Psoas muscle (tissue), 7 donors: ENCODE measurements at regions not wholly inside any gene's neighbourhood (a gene's known extent, or its start where the extent isn't known, plus 50 kb on each side); places are given as distances from the start of the nearest gene placed in this dataset.

ENCODE experiments used
- ATAC-seq, 4 donors: fragments of 200-7000 bp; cut with Tn5 transposase; one replicate each; pipeline ENCODE4 v1.9.1; 2020; ENCODE audit warnings: moderate library complexity in 3 of 4, mild to moderate bottlenecking in 2 of 4
- DNase-seq, 2 donors: peaks; one replicate each; pipeline ENCODE4 v3.0.0-alpha.2; 2020
- H3K27ac ChIP-seq: fragments of 200-600 bp; one replicate; pipeline ENCODE4 v1.8.0; 2022
- H3K27me3 ChIP-seq, 3 donors: fragments of 200-600 bp in 1 of 3; one replicate each; pipeline versions ENCODE4 v1.6.1 to v1.8.0; 2013 to 2022; ENCODE audit warnings: low read length in 2 of 3, mild to moderate bottlenecking in 2 of 3, moderate library complexity in 1 of 3; ENCODE audit not compliant: insufficient read depth in 3 of 3
- H3K36me3 ChIP-seq, 2 donors: fragments of 200-600 bp in 1 of 2; one replicate each; pipeline versions ENCODE4 v1.6.1 to v1.8.0; 2013 to 2022; ENCODE audit warnings: low read depth in 1 of 2, mild to moderate bottlenecking in 1 of 2, moderate library complexity in 1 of 2; ENCODE audit not compliant: insufficient read depth in 1 of 2
- H3K4me1 ChIP-seq: fragments of 200-600 bp; one replicate; pipeline ENCODE4 v1.8.0; 2022
- H3K4me3 ChIP-seq: fragments of 200-600 bp; one replicate; pipeline ENCODE4 v1.8.0; 2022; ENCODE audit warnings: mild to moderate bottlenecking
- H3K9me3 ChIP-seq: fragments of 200-600 bp; one replicate; pipeline ENCODE4 v1.8.0; 2022
- WGBS, 3 donors: extraction: QIAGEN DNeasy Blood & Tissue Kit; methylation state at CpG; one replicate each; pipeline versions ENCODE4 v1.1.6 to v1.1.7; 2013; 5-methylcytosine and 5-hydroxymethylcytosine counted together
- intact Hi-C, 2 donors: fragments of 100-400 bp; cut with DNase I; formaldehyde crosslinking; loops; one replicate each; pipeline versions ENCODE4 v1.11.0 to v1.14.2; 2022
- TF ChIP-seq, protein P1 (sequence below): fragments of 200-600 bp; IDR thresholded peaks from one replicate; pipeline ENCODE4 v1.8.0; 2022; ENCODE audit warnings: antibody characterized with exemption
- donor health status: healthy with polysubstance abuse.
- donor health status: DM: no; HTN: no; CAD: no; lungs with moderate emphysema.
- donor health status: Bipolar disorder and iron deficiency.
- donor health status: healthy.
- donor health status: DM: yes; HTN: yes; CAD: no.
- donor health status: DM: no; HTN: no; CAD: no.
- donor health status: DM: yes; HTN: yes; CAD: no.

DNA sequence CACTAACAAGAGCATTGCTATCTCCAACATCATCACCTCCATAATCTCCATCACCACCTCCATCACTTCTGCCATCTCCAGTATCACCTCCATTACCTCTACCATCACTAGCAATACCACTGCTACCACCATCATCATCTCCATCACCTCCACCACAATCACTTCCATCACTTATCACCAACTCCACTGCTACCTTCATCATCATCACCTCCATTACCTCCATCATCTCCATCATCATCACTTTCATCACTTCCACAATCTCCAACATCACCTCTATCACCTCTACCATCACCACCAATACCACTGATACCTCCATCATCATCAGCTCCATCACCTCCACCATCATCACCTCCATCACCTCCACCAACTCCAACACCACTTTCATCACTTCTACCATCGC lies 102.4 kb upstream of the TMEM132C start:
- TF ChIP-seq, protein P1, sequence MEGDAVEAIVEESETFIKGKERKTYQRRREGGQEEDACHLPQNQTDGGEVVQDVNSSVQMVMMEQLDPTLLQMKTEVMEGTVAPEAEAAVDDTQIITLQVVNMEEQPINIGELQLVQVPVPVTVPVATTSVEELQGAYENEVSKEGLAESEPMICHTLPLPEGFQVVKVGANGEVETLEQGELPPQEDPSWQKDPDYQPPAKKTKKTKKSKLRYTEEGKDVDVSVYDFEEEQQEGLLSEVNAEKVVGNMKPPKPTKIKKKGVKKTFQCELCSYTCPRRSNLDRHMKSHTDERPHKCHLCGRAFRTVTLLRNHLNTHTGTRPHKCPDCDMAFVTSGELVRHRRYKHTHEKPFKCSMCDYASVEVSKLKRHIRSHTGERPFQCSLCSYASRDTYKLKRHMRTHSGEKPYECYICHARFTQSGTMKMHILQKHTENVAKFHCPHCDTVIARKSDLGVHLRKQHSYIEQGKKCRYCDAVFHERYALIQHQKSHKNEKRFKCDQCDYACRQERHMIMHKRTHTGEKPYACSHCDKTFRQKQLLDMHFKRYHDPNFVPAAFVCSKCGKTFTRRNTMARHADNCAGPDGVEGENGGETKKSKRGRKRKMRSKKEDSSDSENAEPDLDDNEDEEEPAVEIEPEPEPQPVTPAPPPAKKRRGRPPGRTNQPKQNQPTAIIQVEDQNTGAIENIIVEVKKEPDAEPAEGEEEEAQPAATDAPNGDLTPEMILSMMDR = no peak
- ATAC-seq (no peak), DNase-seq (no peak)
- H3K27ac ChIP-seq = no peak overlapping the region
- no peaks in the 10 kb centered on the region for H3K27me3 ChIP-seq
- H3K4me1 ChIP-seq = no peaks in the 10 kb centered on the region
- H3K36me3 ChIP-seq = no peaks in the 10 kb centered on the region
- no peak overlapping the region for H3K4me3 ChIP-seq
- intact Hi-C loops = no loop called here
- 44 to 92% (median 90%) methylated on average over 1 of the region's 1 CpG for WGBS, 3 donors
- no peaks in the 10 kb centered on the region for H3K9me3 ChIP-seq

DNA sequence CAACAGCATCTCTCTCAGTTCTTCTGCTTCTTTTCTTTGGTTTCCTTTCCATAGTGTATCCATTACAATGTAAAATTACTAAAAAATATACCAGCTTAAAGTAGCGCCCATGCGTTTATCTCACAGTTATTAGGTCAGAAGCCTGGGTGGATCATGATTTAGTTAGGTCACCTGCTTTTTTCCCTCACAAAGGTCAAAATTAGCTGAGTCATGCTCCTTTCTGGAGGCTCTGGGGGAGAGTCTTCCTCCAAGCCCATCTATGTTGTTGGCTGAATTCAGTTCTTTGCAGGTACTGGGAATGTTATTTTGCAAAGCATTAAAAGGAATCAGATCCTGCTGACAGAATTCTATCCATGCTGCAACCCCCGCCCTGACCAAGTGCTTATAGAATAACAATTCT lies 101.6 kb upstream of the TMEM132C start:
- no peaks in the 10 kb centered on the region for H3K27me3 ChIP-seq
- H3K27ac ChIP-seq = no peak overlapping the region
- no peaks in the 10 kb centered on the region for H3K9me3 ChIP-seq
- ATAC-seq (no peak), DNase-seq (no peak)
- intact Hi-C loops = no loop called here
- 91 to 95% (median 94%) methylated on average over 3 of the region's 3 CpGs for WGBS, 3 donors
- H3K4me3 ChIP-seq = no peak overlapping the region
- no peaks in the 10 kb centered on the region for H3K4me1 ChIP-seq
- TF ChIP-seq, protein P1 = no peak
- no peaks in the 10 kb centered on the region for H3K36me3 ChIP-seq

DNA sequence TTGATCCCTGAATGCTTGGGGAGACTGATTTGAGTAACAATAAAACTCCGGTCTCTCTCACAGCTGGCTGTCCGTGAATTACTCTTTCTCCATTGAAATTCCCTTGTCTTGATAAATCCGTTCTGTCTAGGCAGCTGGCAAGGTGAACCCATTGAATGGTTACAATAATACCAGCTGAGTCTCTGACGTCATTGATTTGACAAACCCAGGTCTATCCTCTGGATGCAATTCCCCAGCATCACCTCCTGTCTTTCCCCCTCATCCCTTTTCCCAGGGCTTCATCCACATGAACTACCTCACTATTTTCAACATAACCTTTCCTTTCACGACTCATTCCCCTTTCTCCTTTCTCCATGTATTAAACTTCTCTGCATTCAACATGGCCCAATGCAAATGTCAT lies 98.7 kb upstream of the TMEM132C start:
- no peak overlapping the region for H3K4me3 ChIP-seq
- intact Hi-C loops = no loop called here
- WGBS, 3 donors = 67 to 71% (median 67%) methylated on average over 5 of the region's 5 CpGs
- DNase-seq = no peak
- H3K27me3 ChIP-seq = no peaks in the 10 kb centered on the region
- no peaks in the 10 kb centered on the region for H3K36me3 ChIP-seq
- no peak overlapping the region for H3K27ac ChIP-seq
- TF ChIP-seq, protein P1 = no peak
- H3K4me1 ChIP-seq = no peaks in the 10 kb centered on the region
- no peak for ATAC-seq
- H3K9me3 ChIP-seq = no peaks in the 10 kb centered on the region

DNA sequence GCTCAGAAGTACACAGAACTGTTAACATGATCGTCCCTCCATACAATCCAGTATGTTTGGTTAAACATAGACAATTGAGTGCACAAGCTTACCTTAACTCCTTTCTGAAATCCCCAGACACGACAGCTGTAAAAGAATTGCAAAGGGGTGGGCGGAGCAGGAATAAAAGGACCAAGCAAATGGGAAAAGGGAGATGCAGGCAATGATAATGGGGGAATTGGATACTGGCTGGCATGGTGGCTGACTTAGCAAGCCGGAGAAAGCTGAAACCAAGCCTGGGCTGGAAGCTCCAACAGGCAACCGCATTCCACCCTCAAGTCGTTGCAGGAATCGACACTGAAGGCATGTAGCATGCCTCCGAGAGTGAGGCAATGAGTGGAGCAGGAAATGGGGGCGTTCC lies 96.8 kb upstream of the TMEM132C start:
- intact Hi-C loops = no loop called here
- TF ChIP-seq, protein P1 = no peak
- ATAC-seq (no peak), DNase-seq (no peak)
- WGBS, 3 donors = 26 to 30% (median 27%) methylated on average over 9 of the region's 9 CpGs
- no peaks in the 10 kb centered on the region for H3K36me3 ChIP-seq
- no peaks in the 10 kb centered on the region for H3K27me3 ChIP-seq
- H3K4me3 ChIP-seq = no peak overlapping the region
- no peaks in the 10 kb centered on the region for H3K9me3 ChIP-seq
- H3K4me1 ChIP-seq = no peaks in the 10 kb centered on the region
- H3K27ac ChIP-seq = no peak overlapping the region

DNA sequence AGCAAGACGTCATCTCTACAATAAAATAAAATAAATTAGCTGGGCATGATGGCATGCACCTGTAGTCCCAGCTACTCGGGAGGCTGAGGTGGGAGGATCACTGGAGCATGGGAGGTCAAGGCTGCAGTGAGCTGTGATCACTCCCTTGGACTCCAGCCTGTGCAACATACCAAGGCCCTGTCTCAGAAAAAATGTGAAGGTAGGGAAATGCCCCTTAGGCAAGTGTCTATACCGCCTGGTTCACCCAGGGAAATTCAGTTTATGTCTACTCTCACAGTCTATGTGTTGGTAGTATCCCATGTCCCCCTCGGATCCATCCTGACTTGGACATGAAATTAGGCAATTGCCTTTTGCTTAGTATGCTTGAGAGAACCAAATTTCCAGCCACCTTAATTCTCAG lies 88.4 kb upstream of the TMEM132C start:
- H3K4me3 ChIP-seq = no peak overlapping the region
- TF ChIP-seq, protein P1 = no peak
- no peaks in the 10 kb centered on the region for H3K9me3 ChIP-seq
- WGBS, 3 donors = 68 to 77% (median 75%) methylated on average over 4 of the region's 4 CpGs
- DNase-seq (no peak), ATAC-seq (no peak)
- H3K4me1 ChIP-seq = no peaks in the 10 kb centered on the region
- intact Hi-C loops = no loop called here
- no peaks in the 10 kb centered on the region for H3K27me3 ChIP-seq
- H3K36me3 ChIP-seq = no peaks in the 10 kb centered on the region
- no peak overlapping the region for H3K27ac ChIP-seq
